Fibroblast of the aortic adventitia (primary cell): ENCODE measurements at regions not wholly inside any gene's neighbourhood (a gene's known extent, or its start where the extent isn't known, plus 50 kb on each side); places are given as distances from the start of the nearest gene placed in this dataset.
A peak's percentile ranks its signal among the peaks of the same experiment; 100 is the strongest.

Experiments
- DNase-seq: peaks from one replicate; pipeline ENCODE4 v3.0.0-alpha.2; 2010; ENCODE audit warnings: low read depth
- H3K4me3 ChIP-seq: 2 replicates; pipeline ENCODE4 v1.5.1; 2011; ENCODE audit warnings: low read depth, mild to moderate bottlenecking, control low read depth, low read length, moderate library complexity
- CTCF ChIP-seq: IDR thresholded peaks from 2 replicates; pipeline ENCODE4 v1.5.1; 2011; ENCODE audit warnings: mild to moderate bottlenecking, low read length, control low read depth, inconsistent platforms; ENCODE audit not compliant: insufficient read depth

GRCh38 chr10:47207894-47208469 lies 92.0 kb upstream of the GDF10 start:
- H3K4me3 ChIP-seq = no peak overlapping the region
- TF ChIP-seq CTCF = no peak
- DNase-seq = no peak

- H3K4me3 ChIP-seq = no peak overlapping the region
- no peak for TF ChIP-seq CTCF
- DNase-seq = no peak
These were observed 90.5 kb upstream of the GDF10 start for GRCh38 chr10:47209466-47209865.

GRCh38 chr10:47214520-47214919 lies 85.5 kb upstream of the GDF10 start:
- no peak for TF ChIP-seq CTCF
- H3K4me3 ChIP-seq = no peak overlapping the region
- DNase-seq = peak; percentile 11

- TF ChIP-seq CTCF = no peak
- no peak overlapping the region for H3K4me3 ChIP-seq
- no peak for DNase-seq
These were observed 82.9 kb upstream of the GDF10 start for GRCh38 chr10:47217113-47217512.

- no peak for TF ChIP-seq CTCF
- no peak overlapping the region for H3K4me3 ChIP-seq
- DNase-seq = no peak
These were observed 81.2 kb upstream of the GDF10 start for GRCh38 chr10:47218803-47219202.

- no peak for TF ChIP-seq CTCF
- no peak for DNase-seq
- no peak overlapping the region for H3K4me3 ChIP-seq
These were observed 77.5 kb upstream of the GDF10 start for GRCh38 chr10:47222461-47222860.

GRCh38 chr10:47223236-47223635 lies 76.8 kb upstream of the GDF10 start:
- H3K4me3 ChIP-seq = no peak overlapping the region
- no peak for TF ChIP-seq CTCF
- no peak for DNase-seq
